ENCODE measurements at regions not wholly inside any gene's neighbourhood (a gene's known extent, or its start where the extent isn't known, plus 50 kb on each side); places are given as distances from the start of the nearest gene placed in this dataset.

DNA sequence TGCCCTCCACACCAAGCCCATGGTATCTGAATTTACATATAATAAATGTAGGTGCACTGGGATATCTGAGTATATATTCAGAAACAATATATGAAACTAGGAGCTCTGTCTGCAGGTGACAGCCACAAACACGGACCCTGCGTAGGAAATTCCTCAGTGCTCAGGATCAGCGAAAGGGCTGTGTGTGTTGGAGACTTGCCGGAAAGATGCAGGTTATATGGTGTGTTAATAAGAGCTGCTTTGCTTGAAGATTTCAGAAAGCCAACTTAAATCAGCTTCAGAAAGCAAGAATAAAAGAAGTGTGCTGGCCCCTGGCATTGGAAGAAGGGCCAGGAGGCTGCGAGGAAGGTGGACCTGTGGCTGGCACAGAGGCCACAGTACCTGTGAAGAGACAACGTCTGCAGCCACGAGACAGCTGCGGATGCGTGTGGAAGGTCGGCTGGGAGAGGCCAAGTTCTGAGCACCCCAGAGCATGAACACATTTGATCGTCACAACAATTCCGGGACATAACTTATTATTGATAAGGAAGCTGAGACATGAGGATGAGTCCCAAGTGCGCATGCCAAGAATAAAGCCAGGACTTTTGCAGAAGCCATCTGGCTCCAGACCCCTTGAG, 183.2 kb downstream of the DLL1 start:
- H3K79me1 ChIP-seq (ENCODE audit: low read depth, low read length) = no peaks in the 10 kb centered on the region
- no peak overlapping the region for H2BK120ac ChIP-seq (ENCODE audit: low read depth, low read length)
- no peaks in the 10 kb centered on the region for H3K9me3 ChIP-seq (replicated peaks in 1 of 2; ENCODE audit: control insufficient read depth in 2 of 2, insufficient read depth in 1 of 2, low read depth in 1 of 2, low read length in 2 of 2)
- peaks cover 0 to 8% (median 0%) of the 10 kb centered on the region in 3 experiments for H3K27me3 ChIP-seq (ENCODE audit: control insufficient read depth in 3 of 3, insufficient read depth in 3 of 3, low read depth in 1 of 3, low read length in 3 of 3)
- no peak overlapping the region for H3K4ac ChIP-seq (ENCODE audit: low read length)
- no peak for DNase-seq (ENCODE audit: low spot score)
- H2BK12ac ChIP-seq (ENCODE audit: low read length) = no peak overlapping the region
- no peaks in the 10 kb centered on the region for H3K36me3 ChIP-seq (replicated peaks in 1 of 2; ENCODE audit: control insufficient read depth in 2 of 2, insufficient read depth in 2 of 2, low read length in 2 of 2)
- no peak overlapping the region for H4K91ac ChIP-seq (ENCODE audit: low read depth, low read length, poor library complexity)
- WGBS, 2 donors (ENCODE audit: extremely low coverage in 2 of 2, insufficient read length in 2 of 2, insufficient replicate concordance in 1 of 2) = no CpG with 5 or more reads among the region's 13 CpGs
- H4K8ac ChIP-seq (ENCODE audit: low read depth, low read length) = no peak overlapping the region
- no peak overlapping the region for H3K27ac ChIP-seq (replicated peaks; ENCODE audit: low read length)
- peaks cover 0 to 4% of the 10 kb centered on the region in 2 donors for H3K4me1 ChIP-seq (ENCODE audit: control insufficient read depth in 2 of 2, insufficient read depth in 1 of 2, low read depth in 1 of 2, low read length in 2 of 2)
- no peak overlapping the region for H2AFZ ChIP-seq (ENCODE audit: low read length)
- no peak overlapping the region for H3K9ac ChIP-seq (ENCODE audit: low read depth, low read length, poor library complexity)
- no peak overlapping the region for H2BK5ac ChIP-seq (ENCODE audit: low read length)
- no peak overlapping the region for H3K18ac ChIP-seq (ENCODE audit: low read length)
- H3K23ac ChIP-seq (ENCODE audit: low read depth, low read length, poor library complexity) = no peak overlapping the region
- no peak overlapping the region for H2AK5ac ChIP-seq (ENCODE audit: low read depth, low read length)
- H3K4me2 ChIP-seq (ENCODE audit: insufficient read depth, low read length, poor library complexity, severe bottlenecking) = no peak overlapping the region
- H2BK15ac ChIP-seq (ENCODE audit: low read length) = no peak overlapping the region
- no peak overlapping the region for H3K14ac ChIP-seq (ENCODE audit: low read length)
- no peak overlapping the region for H3K4me3 ChIP-seq (ENCODE audit: low read length in 2 of 2)

DNA sequence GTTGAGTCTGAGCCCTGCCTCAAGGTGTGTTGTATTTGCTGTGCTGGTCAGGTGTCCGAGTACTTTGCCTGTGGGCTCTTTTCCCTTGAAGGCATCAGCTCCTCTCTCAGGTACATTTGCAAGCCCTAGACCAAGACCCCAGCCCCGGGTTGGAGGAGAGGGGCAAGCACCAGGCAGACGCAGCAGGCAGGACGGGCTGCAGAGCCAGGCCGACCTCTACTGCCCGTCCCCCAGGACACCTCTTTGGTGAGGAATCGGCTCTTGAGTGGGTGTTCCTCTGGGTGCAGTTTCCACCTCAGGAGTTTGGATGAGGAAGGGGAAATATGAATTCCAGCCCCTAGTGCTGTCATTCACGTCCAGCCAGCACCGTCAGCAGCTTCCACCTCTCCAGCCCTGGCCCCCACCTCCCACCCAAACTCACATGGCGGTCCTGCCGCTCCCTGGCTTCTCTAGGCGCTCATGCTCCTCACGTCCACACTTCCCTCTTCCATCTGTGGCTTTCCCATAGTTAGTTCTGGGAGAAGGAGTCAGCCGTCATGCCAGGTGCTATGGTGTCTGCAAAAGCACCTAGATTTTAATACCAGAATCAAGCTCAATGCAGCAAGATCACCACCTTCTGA, 183.9 kb downstream of the DLL1 start:
- no peak overlapping the region for H2AFZ ChIP-seq (ENCODE audit: low read length)
- H3K27me3 ChIP-seq (ENCODE audit: control insufficient read depth in 3 of 3, insufficient read depth in 3 of 3, low read depth in 1 of 3, low read length in 3 of 3) = peaks cover 0 to 8% (median 0%) of the 10 kb centered on the region in 3 experiments
- H3K23ac ChIP-seq (ENCODE audit: low read depth, low read length, poor library complexity) = no peak overlapping the region
- no peaks in the 10 kb centered on the region for H3K36me3 ChIP-seq (replicated peaks in 1 of 2; ENCODE audit: control insufficient read depth in 2 of 2, insufficient read depth in 2 of 2, low read length in 2 of 2)
- no peak overlapping the region for H2BK120ac ChIP-seq (ENCODE audit: low read depth, low read length)
- H3K79me1 ChIP-seq (ENCODE audit: low read depth, low read length) = no peaks in the 10 kb centered on the region
- H3K27ac ChIP-seq (replicated peaks; ENCODE audit: low read length) = no peak overlapping the region
- H3K4me2 ChIP-seq (ENCODE audit: insufficient read depth, low read length, poor library complexity, severe bottlenecking) = no peak overlapping the region
- no peak overlapping the region for H2BK5ac ChIP-seq (ENCODE audit: low read length)
- H3K9me3 ChIP-seq (replicated peaks in 1 of 2; ENCODE audit: control insufficient read depth in 2 of 2, insufficient read depth in 1 of 2, low read depth in 1 of 2, low read length in 2 of 2) = no peaks in the 10 kb centered on the region
- H4K8ac ChIP-seq (ENCODE audit: low read depth, low read length) = no peak overlapping the region
- peak overlapping the region; percentile 67 for H3K18ac ChIP-seq (ENCODE audit: low read length)
- no peak overlapping the region for H2BK12ac ChIP-seq (ENCODE audit: low read length)
- peaks cover 0 to under 1% of the 10 kb centered on the region in 2 donors for H3K4me1 ChIP-seq (ENCODE audit: control insufficient read depth in 2 of 2, insufficient read depth in 1 of 2, low read depth in 1 of 2, low read length in 2 of 2)
- no peak overlapping the region for H3K4ac ChIP-seq (ENCODE audit: low read length)
- H3K9ac ChIP-seq (ENCODE audit: low read depth, low read length, poor library complexity) = peak overlapping the region; percentile 0
- H2AK5ac ChIP-seq (ENCODE audit: low read depth, low read length) = no peak overlapping the region
- no CpG with 5 or more reads among the region's 14 CpGs for WGBS, 2 donors (ENCODE audit: extremely low coverage in 2 of 2, insufficient read length in 2 of 2, insufficient replicate concordance in 1 of 2)
- H4K91ac ChIP-seq (ENCODE audit: low read depth, low read length, poor library complexity) = no peak overlapping the region
- no peak overlapping the region for H3K4me3 ChIP-seq (ENCODE audit: low read length in 2 of 2)
- no peak for DNase-seq (ENCODE audit: low spot score)
- H3K14ac ChIP-seq (ENCODE audit: low read length) = no peak overlapping the region
- H2BK15ac ChIP-seq (ENCODE audit: low read length) = no peak overlapping the region

- WGBS, 2 donors (ENCODE audit: extremely low coverage in 2 of 2, insufficient read length in 2 of 2, insufficient replicate concordance in 1 of 2) = no CpG with 5 or more reads among the region's 30 CpGs
- Histone ChIP-seq H3K4me3 (ENCODE audit: low read length in 2 of 2) (no peak overlapping the region), H2BK12ac (ENCODE audit: low read length) (peak overlapping the region; percentile 52), H3K79me1 (ENCODE audit: low read depth, low read length) (no peaks in the 10 kb centered on the region), H3K27me3 (ENCODE audit: control insufficient read depth in 3 of 3, insufficient read depth in 3 of 3, low read depth in 1 of 3, low read length in 3 of 3) (peaks cover 0 to 10% (median 0%) of the 10 kb centered on the region in 3 experiments), H3K4ac (ENCODE audit: low read length) (no peak overlapping the region), H3K4me2 (ENCODE audit: insufficient read depth, low read length, poor library complexity, severe bottlenecking) (no peak overlapping the region), H3K36me3 (replicated peaks in 1 of 2; ENCODE audit: control insufficient read depth in 2 of 2, insufficient read depth in 2 of 2, low read length in 2 of 2) (no peaks in the 10 kb centered on the region), H4K8ac (ENCODE audit: low read depth, low read length) (no peak overlapping the region), H3K9ac (ENCODE audit: low read depth, low read length, poor library complexity) (no peak overlapping the region), H2BK15ac (ENCODE audit: low read length) (peak overlapping the region; percentile 65), H2BK120ac (ENCODE audit: low read depth, low read length) (no peak overlapping the region), H2BK5ac (ENCODE audit: low read length) (no peak overlapping the region), H2AK5ac (ENCODE audit: low read depth, low read length) (peak overlapping the region; percentile 61), H3K23ac (ENCODE audit: low read depth, low read length, poor library complexity) (no peak overlapping the region), H3K9me3 (replicated peaks in 1 of 2; ENCODE audit: control insufficient read depth in 2 of 2, insufficient read depth in 1 of 2, low read depth in 1 of 2, low read length in 2 of 2) (no peaks in the 10 kb centered on the region), H3K27ac (replicated peaks; ENCODE audit: low read length) (no peak overlapping the region), H3K14ac (ENCODE audit: low read length) (no peak overlapping the region), H2AFZ (ENCODE audit: low read length) (no peak overlapping the region), H3K4me1 (ENCODE audit: control insufficient read depth in 2 of 2, insufficient read depth in 1 of 2, low read depth in 1 of 2, low read length in 2 of 2) (no peaks in the 10 kb centered on the region), H3K18ac (ENCODE audit: low read length) (peak overlapping the region; percentile 61), H4K91ac (ENCODE audit: low read depth, low read length, poor library complexity) (no peak overlapping the region)
- no peak for DNase-seq (ENCODE audit: low spot score)
Measured at GRCh38 chr6:170102582-170103481, 188.0 kb downstream of the DLL1 start.

DNA sequence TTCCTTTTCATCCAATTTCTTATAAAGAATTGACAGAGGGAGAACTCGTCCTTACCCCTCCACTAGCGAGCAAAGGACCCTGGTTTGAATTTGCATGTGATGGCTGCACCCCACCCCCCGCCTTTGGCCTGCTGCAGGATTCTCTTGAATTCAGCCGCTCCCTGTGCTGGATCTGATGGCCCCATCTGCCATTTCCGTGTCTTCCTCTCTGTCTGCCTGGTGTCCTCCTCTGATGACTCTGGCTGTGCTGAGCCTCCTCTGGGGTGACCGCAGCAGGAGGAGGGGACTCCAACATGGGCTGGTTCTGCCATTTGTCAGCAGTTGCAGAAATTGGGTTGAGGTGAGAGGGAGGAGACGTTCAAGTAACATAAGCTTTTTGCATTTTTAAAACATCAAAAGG, 188.8 kb downstream of the DLL1 start:
- Histone ChIP-seq H3K36me3 (replicated peaks in 1 of 2; ENCODE audit: control insufficient read depth in 2 of 2, insufficient read depth in 2 of 2, low read length in 2 of 2) (no peaks in the 10 kb centered on the region), H2BK120ac (ENCODE audit: low read depth, low read length) (no peak overlapping the region), H3K23ac (ENCODE audit: low read depth, low read length, poor library complexity) (no peak overlapping the region), H3K18ac (ENCODE audit: low read length) (no peak overlapping the region), H2AFZ (ENCODE audit: low read length) (no peak overlapping the region), H3K14ac (ENCODE audit: low read length) (no peak overlapping the region), H3K4me3 (ENCODE audit: low read length in 2 of 2) (no peak overlapping the region), H3K9me3 (replicated peaks in 1 of 2; ENCODE audit: control insufficient read depth in 2 of 2, insufficient read depth in 1 of 2, low read depth in 1 of 2, low read length in 2 of 2) (no peaks in the 10 kb centered on the region), H3K4ac (ENCODE audit: low read length) (no peak overlapping the region), H3K27ac (replicated peaks; ENCODE audit: low read length) (no peak overlapping the region), H2BK5ac (ENCODE audit: low read length) (peak overlapping the region; percentile 62), H2BK12ac (ENCODE audit: low read length) (no peak overlapping the region), H2AK5ac (ENCODE audit: low read depth, low read length) (no peak overlapping the region), H4K91ac (ENCODE audit: low read depth, low read length, poor library complexity) (no peak overlapping the region), H3K79me1 (ENCODE audit: low read depth, low read length) (no peaks in the 10 kb centered on the region), H4K8ac (ENCODE audit: low read depth, low read length) (no peak overlapping the region), H3K4me1 (ENCODE audit: control insufficient read depth in 2 of 2, insufficient read depth in 1 of 2, low read depth in 1 of 2, low read length in 2 of 2) (peaks cover 0 to 7% of the 10 kb centered on the region in 2 donors), H2BK15ac (ENCODE audit: low read length) (no peak overlapping the region), H3K4me2 (ENCODE audit: insufficient read depth, low read length, poor library complexity, severe bottlenecking) (no peak overlapping the region), H3K27me3 (ENCODE audit: control insufficient read depth in 3 of 3, insufficient read depth in 3 of 3, low read depth in 1 of 3, low read length in 3 of 3) (peaks cover 0 to 11% (median 0%) of the 10 kb centered on the region in 3 experiments), H3K9ac (ENCODE audit: low read depth, low read length, poor library complexity) (no peak overlapping the region)
- WGBS, 2 donors (ENCODE audit: extremely low coverage in 2 of 2, insufficient read length in 2 of 2, insufficient replicate concordance in 1 of 2) = no CpG with 5 or more reads among the region's 7 CpGs
- DNase-seq (ENCODE audit: low spot score) = no peak
